GM12875 (cell line): ENCODE measurements at regions not wholly inside any gene's neighbourhood (a gene's known extent, or its start where the extent isn't known, plus 50 kb on each side); places are given as distances from the start of the nearest gene placed in this dataset.

ENCODE experiments used
- H3K4me3 ChIP-seq: one replicate; pipeline ENCODE4 v1.5.1; 2011; ENCODE audit warnings: low read depth, low read length, control low read depth
- TF ChIP-seq, protein P1 (sequence below): IDR thresholded peaks from 2 replicates; pipeline ENCODE4 v1.5.1; 2011; ENCODE audit warnings: low read depth, mild to moderate bottlenecking, control low read depth, inconsistent platforms, low read length, moderate library complexity, borderline replicate concordance; ENCODE audit not compliant: insufficient read depth

DNA sequence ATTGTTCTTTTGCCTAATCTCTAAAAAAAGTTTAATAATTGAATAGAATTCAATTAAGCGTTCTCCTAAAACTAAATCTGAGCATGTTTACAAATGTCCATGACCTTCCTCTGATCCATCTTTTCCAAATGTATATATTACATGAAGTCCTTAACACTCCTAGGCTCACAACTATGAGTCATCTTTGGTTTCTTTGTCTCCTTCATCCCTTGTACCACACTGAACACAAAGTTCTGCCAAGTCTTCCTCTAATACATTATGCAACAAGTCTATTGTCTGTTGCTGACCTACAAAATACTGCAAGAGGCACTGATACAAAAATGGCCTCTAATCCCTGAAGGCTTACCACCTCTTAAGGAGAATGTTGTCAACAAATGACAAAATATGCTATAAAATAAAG, 550.2 kb downstream of the PYDC2 start:
- TF ChIP-seq, protein P1, sequence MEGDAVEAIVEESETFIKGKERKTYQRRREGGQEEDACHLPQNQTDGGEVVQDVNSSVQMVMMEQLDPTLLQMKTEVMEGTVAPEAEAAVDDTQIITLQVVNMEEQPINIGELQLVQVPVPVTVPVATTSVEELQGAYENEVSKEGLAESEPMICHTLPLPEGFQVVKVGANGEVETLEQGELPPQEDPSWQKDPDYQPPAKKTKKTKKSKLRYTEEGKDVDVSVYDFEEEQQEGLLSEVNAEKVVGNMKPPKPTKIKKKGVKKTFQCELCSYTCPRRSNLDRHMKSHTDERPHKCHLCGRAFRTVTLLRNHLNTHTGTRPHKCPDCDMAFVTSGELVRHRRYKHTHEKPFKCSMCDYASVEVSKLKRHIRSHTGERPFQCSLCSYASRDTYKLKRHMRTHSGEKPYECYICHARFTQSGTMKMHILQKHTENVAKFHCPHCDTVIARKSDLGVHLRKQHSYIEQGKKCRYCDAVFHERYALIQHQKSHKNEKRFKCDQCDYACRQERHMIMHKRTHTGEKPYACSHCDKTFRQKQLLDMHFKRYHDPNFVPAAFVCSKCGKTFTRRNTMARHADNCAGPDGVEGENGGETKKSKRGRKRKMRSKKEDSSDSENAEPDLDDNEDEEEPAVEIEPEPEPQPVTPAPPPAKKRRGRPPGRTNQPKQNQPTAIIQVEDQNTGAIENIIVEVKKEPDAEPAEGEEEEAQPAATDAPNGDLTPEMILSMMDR, result no peak
- no peak overlapping the region for H3K4me3 ChIP-seq

DNA sequence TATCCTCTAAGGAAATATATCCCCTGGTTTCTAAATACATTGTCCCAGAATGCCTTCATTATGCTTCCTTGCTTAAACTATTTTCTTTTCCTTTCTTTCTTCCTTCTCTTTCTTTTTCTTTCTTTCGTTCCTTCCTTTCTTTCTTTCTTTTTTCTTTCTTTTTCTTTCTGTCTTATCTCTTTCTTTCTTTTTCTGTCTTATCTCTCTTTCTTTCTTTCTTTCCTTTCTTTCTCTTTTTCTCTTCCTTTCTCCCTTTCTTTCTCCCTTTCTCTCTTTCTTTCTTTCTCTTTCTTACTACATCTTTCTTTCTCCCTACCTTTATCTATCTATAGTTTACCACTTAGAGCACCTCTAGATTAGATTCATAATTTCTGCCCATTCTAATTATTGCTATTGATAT, 552.1 kb downstream of the PYDC2 start:
- TF ChIP-seq, protein P1, result no peak
- no peak overlapping the region for H3K4me3 ChIP-seq

DNA sequence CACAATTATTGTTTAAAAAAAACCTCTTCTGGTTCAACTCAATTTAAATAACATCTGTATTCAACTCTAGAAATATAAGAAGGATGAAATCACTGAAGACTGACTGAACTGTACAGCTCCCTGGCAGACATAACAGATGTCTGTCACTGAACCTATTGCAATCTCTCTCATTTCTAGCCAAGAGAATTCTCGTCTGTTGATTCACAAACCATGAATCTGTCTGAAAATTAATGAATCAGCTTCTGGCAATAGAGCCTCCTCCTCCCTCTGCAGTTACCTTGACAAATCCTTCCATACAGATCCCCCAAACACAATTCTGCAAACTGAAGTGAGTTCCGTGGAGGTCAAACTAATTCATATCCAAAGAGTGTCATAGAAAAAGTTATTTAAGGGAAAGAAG, 561.4 kb downstream of the PYDC2 start:
- H3K4me3 ChIP-seq, result no peak overlapping the region
- TF ChIP-seq, protein P1, result no peak

DNA sequence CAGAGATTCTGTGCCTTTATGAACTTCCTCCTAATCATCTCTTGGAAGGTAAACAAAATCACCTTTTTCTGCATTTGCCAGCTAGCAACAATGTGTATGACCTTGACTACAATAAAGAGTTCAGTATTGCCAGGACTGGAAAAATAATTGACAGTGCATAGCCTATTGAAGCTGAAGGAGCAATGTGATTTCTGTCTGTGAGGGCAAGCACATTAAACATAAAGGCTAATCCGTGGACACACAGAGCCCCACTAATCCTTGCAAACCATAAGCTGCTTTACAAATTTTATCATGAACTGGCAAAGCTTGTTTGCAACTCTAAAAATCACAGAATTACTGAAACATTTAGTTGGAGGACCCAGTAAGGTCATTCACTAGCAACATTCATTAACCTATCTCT, 563.8 kb downstream of the PYDC2 start:
- H3K4me3 ChIP-seq, result no peak overlapping the region
- TF ChIP-seq, protein P1, result no peak

DNA sequence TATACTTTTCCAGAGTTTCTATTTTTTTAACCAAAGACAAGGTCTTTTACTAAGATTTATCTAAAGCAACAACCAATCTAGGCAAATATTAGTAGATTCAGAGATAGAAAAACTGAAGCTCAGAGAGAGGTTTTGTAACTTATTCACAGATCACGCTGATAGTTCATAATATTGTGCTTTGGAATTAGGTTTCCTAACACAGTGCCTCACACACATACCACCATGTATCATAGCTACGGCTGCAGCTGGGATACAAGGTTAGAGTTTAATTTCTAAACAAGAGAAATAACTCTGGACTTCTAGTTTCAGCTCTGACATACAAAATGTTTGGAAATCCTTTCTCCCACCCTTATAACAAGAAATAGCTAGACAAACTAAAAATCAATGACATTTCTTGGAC, 565.7 kb downstream of the PYDC2 start:
- no peak overlapping the region for H3K4me3 ChIP-seq
- TF ChIP-seq, protein P1, result no peak

DNA sequence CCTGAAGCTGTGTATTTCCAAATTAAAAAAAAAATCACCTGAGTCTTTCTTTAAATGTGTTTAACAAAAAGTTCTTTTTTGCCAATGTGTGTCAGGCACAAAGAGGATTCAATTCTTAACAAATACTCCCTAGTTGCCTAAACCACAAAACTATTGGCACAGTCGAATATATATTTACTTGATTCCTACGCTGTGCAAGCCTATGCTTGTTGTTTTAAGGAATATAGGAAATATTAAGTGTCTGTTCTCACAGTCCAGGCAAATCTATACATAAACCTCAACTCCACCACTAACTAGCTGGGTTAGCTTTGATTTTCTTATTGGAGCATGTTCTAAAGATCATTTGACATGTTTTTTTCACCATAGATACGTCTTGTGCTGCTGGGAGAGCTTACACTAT, 571.0 kb downstream of the PYDC2 start:
- no peak overlapping the region for H3K4me3 ChIP-seq
- TF ChIP-seq, protein P1, result no peak

DNA sequence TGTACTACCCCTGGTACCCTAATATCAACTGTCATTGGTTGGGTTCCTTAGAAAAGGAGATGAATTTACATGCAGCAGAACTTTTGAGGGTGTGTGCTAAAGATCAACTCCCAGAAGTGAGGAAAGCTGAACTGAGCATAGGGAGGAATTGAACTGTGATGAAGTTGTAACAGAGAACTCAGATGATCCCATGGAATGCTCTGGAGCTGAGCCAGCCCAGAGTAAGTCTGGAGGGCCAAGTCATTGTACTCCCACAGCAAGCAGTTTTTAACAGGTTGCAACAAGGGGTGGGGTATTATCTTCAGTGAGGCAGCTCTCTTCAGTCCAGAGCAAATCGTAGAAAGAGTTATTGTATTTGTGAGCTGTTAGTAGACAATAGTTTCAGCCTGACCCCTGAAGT, 572.3 kb downstream of the PYDC2 start:
- TF ChIP-seq, protein P1, result no peak

More for the DNA sequence above, 572.3 kb downstream of the PYDC2 start:
- H3K4me3 ChIP-seq, result no peak overlapping the region
